ENCODE measurements at regions not wholly inside any gene's neighbourhood (a gene's known extent, or its start where the extent isn't known, plus 50 kb on each side); places are given as distances from the start of the nearest gene placed in this dataset.
A peak's percentile ranks its signal among the peaks of the same experiment; 100 is the strongest.
"Not testable (repeated sequence)": the region's sequence is repeated elsewhere in the genome, so short reads cannot be mapped to it uniquely, and the experiment has no call there.

- DNase-seq (ENCODE audit: low read depth), result no peak
These were observed 198.2 kb downstream of the IGLL1 start for GRCh38 chr22:23381661-23382427.

- no peak for DNase-seq (ENCODE audit: low read depth)
These were observed 199.2 kb downstream of the IGLL1 start for GRCh38 chr22:23380911-23381310.

GRCh38 chr22:23380230-23380573, 199.9 kb downstream of the IGLL1 start:
- no peak for DNase-seq (ENCODE audit: low read depth)

- DNase-seq (ENCODE audit: low read depth), result not testable (repeated sequence)
These were observed 199.4 kb downstream of the BCR start for GRCh38 chr22:23379540-23380229.

- no peak for DNase-seq (ENCODE audit: low read depth)
These were observed 197.5 kb downstream of the BCR start for GRCh38 chr22:23377767-23378166.

- DNase-seq (ENCODE audit: low read depth), result peak; percentile 15
These were observed 195.9 kb downstream of the BCR start for GRCh38 chr22:23376256-23376655.

GRCh38 chr22:23375031-23375827, 194.9 kb downstream of the BCR start:
- no peak for DNase-seq (ENCODE audit: low read depth)

- DNase-seq (ENCODE audit: low read depth), result no peak
These were observed 193.3 kb downstream of the BCR start for GRCh38 chr22:23373601-23374000.

GRCh38 chr22:23370251-23370650, 189.9 kb downstream of the BCR start:
- DNase-seq (ENCODE audit: low read depth), result no peak

GRCh38 chr22:23369054-23369685, 188.9 kb downstream of the BCR start:
- no peak for DNase-seq (ENCODE audit: low read depth)

Measured in stimulated activated CD8-positive, alpha-beta memory T cell treated with anti-CD3 and anti-CD28 coated beads, Interleukin-4, amount 100 ng/mL, for 24 hours (primary cell).